NOMO-1 treated with dmso at 0.1 percent for 144 hours (cell line): ENCODE measurements at regions not wholly inside any gene's neighbourhood (a gene's known extent, or its start where the extent isn't known, plus 50 kb on each side); places are given as distances from the start of the nearest gene placed in this dataset.

ENCODE experiments used
- DNase-seq: peaks from one replicate; lab custom pipeline; 2025; ENCODE audit not compliant: unreplicated experiment; lab: John Stamatoyannopoulos, UW

DNA sequence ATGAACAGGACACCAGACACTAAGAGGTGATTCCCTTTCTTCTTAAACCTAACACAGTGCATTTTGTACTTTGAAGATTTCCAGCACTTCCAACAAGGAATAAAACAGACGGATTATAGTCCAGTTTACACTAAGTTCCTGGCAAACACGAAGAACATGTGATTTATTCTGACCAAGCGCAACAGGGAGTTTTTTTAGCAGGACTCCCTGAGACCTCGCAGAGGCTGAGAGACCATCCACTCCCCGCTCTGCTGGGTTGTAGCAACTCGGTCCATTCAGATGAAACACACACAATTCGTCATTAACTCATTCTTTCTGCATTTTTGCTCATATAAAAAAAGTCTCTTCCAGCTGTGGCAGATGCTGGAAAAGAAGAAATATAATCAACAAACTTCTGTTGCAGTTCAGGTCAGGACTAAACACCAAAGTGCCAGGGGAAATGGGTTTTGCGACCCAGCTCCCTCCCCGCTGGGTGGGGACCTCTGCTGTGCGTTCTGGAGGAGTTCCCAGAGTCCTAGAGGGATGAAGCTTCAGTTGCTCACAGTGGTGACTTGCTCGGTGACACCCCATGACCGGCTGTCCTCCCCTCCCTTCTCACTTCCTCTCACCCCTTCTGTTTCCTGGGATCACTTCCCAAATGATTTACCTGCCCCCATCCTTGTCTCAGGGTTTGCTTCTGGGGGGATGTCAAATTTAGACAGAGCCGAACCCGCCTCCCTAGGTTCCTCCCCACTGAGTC lies 52.5 kb downstream of the KCNF1 start:
- DNase-seq, result no peak

DNA sequence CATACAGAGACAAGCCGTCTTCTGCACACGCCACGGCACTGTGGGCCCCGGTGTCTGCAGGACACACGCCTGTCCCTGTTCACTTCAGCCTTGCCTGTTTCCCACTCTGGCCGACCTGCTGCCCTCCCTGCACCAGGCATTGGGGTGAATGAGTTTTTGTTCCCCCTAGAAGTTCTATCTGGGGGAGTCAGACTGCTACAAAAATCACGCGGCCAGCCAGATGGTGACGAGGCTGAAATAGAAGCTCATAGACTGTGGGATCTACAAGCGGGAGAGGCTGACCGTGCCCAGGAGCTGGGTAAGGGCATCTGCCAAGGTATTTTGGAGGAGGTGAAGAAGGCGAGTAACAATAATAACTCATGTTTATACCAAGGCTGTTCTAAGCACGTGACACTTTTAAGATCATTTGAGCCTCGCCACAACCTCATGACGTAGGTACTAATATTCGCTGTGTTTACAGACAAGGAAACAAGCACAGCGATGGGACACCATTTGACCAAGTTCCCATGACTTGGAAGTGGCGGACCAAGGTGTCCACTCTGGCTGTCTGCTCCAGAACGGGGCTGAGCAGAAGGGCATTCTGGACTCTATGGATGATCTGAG lies 53.6 kb downstream of the KCNF1 start:
- DNase-seq, result no peak

DNA sequence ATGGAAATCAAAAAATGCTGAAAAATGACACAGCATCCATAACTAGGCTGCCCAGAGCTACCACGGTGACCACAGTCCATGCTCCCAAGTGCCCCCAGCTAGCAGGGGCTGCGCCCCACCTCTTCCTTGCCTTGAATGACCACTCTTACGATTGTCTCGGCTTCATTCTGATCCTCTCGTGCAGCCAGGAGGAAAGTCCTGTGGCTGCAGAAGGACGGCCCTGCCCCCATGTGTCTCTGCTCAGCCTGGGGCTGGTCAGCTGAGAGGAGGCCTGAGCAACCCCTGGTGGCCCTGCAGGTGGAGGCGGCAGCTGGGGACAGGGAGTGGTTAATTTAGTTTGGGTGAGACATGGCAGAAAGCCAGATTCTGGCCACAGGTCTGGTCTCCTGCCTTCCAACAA lies 54.3 kb downstream of the KCNF1 start:
- no peak for DNase-seq

DNA sequence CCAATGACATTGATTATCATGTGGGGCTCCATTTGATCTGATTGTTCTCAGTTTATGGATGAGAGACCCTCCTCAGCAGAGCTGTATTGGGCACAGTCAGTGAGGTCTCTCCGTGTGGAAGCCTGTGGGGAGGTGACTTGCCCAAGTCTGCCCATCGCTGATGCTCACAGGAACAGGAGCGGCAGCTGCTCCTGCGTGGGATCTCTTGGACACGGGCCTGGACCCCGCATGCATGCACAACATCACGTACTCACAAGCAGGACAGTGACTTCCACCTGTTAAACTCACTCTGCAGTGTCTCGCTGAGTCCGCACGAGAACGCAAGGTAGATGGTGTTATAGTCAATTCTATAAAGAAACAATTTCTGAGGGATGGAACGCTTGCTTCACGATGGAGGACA lies 55.0 kb downstream of the KCNF1 start:
- DNase-seq, result no peak

DNA sequence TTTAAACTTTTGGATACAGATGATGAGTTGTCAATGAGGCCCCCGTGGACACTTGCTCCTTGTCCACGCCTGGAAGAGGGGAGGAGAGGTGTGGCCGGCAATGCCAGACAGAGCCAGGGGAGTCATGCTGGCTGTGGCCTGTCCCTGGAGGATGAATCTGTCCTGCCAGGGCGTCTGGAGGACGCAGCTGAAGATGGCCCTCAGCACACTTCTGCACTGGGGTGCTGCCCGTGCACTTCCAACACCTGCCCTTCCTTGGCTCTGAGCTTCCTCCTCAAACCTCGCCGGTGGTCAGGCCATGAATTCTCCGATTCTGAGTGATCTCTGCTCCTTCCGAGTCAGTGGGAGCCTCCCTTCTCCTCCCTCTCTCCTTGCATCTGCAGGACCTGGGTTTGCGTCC lies 56.4 kb downstream of the KCNF1 start:
- no peak for DNase-seq

DNA sequence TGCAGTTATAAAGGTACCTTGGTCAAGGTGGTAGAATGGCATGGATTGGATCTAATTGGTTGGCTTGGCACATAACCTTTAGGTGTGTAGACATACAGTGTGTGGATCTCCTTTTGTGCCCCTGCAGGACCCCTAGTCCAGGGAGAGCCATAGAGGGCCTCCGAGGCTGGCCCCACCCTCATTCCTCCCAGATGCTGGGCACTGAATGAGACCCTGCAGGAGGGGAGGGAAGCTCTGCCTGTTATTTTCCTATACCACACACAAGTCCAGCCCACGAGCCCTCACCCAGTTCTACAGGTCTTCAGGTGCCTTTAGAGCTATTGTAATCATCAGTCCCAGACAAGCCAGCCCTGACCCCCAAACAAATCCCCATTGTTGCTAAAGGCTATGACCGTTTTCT lies 58.9 kb downstream of the KCNF1 start:
- no peak for DNase-seq

DNA sequence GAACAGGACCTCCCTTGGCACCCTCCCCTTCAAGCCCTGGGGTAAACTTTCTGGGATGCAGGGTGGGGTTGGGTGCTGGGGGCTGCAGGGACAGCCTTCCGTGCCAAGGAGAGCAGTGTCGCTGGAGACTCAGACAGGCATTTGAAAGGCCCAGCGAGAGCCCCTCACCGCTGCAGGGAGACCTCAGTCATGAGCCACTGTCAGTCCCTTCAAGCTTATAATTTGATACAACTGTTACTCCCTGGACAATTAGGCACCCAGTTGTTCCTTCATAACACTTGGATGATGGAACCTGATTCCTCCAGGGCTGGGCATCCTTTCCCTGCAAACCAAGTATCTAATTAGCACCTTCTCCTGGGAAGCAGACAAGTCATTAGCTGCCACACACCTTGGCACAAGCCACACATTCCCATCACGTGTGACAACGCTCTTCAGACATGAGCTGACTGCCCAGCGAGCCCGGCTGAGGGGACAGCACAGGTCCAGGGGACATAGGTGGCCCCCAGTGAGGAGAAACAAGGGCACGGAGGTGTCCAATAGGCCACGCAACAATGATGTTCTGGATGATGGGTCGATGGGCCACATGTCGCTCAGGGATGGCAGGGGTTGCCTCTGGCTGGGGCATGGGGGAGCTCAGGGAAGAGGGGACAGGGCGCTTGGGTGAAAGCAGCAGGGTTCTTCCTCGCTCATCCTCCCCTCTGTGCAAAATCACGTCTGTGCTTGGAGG lies 59.6 kb downstream of the KCNF1 start:
- no peak for DNase-seq

DNA sequence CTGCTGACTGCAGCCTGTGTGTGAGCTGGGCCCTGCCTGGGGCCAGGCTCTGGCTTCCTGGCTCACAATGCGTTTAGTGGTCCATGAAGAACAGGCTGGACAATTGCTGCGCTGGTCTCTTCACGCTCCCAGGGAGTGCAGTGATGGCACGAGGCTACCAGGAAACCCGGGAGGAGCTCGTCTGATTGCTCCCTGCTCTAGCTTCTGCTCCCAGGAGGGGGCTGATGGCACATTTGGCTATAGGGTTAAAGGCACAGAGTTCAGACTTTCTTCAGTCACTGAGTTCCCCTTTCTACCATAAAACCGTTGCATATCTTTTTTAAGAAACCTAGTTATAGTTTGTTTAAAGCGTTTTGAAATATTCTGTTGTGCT lies 60.1 kb downstream of the KCNF1 start:
- peak; percentile 84 for DNase-seq

DNA sequence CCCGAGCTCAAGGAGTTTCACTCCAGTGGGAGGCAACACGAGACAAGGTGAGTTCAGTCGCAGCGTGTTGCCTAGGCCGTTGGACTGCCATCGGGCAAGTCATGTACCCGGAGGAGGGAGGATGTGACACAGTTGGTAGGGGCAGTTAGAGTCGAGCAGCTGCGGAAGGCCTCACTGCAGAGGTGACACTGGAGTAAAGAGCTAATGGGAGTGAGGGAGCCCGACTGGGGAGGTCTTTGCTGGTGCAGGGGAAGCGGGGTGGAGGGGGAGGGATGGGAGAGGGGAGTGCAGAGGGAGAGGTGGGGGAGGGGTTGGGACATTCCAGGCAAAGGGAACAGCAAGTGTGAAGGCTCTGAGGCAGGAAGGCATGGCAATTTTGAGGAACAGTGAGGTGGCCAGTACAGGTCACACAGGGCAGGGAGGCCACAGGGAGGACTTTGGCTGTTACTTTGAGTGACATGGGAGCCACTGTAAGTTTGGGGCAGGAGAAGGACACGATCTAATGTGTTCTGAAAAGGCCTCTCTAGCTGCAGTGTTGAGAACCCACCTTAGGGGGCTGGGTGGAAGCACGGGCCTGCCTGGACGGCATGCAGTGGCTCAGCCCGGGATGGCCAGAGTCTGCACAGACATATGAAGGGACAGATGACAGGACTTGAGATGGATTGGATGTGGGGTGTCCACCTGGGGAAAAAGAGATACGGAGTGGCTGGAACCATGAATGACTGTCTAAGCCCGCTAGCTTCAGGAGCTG lies 61.1 kb downstream of the KCNF1 start:
- DNase-seq, result no peak

DNA sequence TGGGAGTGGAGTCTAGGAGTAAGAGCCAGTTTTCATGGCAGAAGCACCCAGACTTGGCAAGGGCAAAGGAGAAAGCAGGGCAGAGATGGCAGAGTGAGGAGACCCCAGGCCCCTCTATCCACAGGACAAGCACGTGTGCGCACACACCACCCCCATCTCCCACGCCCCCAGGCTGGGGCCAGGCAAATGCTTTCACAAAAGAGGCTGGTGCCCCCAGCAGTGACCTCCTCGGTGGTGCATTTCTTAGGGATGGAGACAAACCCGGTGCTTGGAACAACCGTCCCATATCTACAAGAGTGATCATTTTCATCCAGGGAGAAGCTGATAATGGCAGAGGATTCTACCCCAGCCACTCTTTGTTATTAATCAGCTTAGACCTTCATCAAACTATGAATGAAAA lies 62.0 kb downstream of the KCNF1 start:
- DNase-seq, result no peak

DNA sequence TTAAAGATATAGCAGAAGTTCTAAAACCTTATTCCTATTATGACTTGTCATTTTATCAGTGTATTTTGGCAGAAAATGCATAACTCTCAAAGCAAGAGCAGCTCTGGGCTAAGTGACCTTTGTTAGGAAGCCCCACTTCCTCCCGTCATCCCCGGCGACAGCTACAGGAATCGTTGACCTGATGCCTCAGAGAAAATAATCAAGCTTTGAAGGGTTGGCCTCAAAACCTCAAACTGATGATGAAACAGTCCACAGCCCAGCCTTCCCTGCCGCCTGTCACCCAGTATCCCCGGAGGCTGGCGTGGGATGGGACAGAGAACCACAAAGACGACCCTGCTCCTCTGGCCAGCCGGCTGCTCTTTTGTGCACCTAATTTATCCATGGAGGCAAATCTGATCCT lies 65.3 kb downstream of the KCNF1 start:
- DNase-seq, result peak; percentile 79

DNA sequence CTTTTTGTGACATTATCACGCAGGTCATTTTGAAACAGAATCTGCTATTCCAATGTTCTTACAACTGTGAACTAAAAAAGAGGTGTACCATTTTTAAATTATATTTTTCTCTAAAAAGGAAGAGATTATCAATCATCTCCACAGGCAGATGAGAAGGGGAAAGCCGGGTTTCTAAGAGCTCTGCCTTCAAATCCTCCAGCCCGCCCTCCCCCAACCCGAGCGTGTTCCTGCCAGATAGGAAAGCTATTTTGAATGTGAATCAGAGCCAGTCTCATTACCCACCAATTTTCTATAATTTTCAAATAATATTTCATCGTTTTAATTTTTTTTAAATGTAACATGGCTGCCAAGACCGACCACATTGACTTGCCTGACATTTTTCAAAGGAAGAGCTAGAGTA lies 65.9 kb downstream of the KCNF1 start:
- no peak for DNase-seq

DNA sequence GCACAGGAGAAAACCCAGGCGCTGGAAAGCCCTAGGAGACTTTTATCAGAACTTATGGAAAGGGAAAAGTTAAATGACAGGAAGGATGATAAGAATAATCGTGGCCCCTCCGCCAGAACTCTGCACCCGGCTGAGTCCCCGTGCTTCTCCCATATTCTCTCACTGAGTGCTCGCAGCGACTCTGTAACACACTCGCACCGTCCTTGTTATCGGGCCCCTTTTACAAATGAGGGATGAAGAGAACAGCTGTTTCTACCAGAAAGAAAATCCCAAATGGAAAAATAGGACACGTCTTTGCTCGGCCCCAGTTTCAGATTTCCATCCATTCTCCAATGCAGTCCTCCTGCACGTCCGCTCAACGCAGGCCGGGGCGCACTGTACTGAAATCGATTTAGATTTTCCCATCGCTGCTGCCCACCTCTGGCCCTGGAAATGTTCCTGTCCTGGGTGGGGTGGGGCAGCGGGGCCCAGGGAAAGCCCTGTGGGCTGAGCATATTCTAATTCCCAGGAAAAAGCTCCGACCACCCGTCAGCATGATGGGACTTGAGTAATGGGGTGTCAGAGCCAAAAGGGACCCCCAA lies 66.4 kb downstream of the KCNF1 start:
- no peak for DNase-seq

DNA sequence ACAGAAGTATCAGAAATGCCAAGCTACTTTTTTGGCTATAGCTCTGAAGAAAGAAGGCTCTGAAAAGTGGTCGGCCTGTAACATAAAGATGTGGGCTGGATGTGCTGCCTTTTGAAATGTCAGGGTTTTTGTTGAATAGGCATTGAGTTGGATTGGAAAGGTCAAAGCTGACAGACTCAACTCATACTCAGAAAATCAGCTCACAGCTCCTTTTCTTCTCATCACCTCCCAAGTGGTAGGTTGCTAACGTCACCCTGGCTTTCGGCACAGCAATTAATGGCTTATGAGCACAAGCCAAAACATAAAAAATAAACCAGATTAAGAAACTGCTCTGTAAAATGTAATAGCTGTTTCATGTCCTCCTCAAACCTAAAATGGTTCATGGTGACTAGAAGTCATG lies 68.3 kb downstream of the KCNF1 start:
- DNase-seq, result no peak

DNA sequence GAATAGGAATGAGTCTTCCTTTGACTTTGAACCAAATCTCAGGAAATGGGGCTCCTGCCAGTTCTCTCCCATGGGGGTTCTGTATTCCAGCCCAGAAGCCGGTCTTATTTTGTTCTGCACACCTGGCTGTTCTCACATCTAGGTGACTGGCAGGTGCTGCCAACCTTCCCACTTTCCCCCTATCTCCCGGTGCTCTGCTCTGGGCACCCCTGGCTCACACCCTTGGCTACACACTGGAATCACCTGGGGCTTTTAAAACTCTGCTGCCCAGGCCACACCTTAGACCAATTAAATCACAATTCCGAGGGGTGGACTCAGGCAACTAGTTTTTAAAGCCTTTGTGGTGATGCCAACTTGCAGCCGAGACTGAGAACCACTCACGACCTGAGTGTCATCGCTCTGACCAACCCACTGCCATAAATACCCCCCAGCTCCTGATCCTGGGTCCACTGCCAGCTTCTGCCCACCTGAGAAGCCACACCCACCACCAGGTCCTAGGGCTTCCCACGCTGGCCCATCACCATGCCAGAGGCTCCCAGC lies 69.2 kb downstream of the KCNF1 start:
- no peak for DNase-seq

DNA sequence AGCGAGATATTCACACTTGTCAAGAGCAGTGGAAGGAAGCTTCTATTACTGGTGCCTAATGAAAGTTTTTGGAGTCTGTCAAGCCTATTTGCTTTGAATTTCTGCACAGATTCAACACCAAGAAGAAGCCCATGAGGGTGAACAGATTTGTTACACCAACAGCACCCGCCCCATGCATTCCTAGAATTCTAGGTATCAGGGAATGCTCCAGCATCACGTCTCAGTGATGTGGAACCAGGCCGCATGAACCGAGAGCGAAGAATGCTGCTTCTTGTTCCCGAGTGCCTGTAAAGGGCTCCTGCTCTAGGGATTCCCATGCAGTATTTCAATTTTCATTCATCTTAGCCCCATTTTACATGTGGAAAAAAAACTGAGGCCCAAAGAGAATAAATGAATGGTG lies 69.7 kb downstream of the KCNF1 start:
- no peak for DNase-seq

DNA sequence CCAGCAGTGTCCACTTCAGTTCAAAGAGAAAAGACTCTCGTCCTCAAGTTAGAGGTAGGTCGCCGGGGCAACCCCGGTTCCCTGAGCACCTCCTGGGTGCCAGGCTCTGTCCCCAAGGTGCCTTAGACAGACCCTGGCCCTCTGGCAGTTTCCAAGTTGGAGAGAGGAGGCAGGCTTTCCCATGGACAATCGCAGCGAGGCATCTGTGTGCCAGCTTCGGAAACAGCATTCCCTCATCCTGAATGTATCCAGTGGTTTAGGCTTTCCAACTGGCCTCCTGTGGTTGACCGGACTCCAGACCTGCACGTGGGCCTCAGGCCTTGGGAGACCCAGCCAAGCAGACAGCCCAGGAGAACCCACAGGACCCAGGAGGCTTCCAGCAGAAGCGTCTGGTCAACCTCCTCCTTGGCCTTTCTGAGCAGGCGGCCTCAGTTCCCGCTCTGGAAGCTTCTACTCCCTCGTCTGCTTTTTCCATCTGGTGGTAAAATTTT lies 70.3 kb downstream of the KCNF1 start:
- no peak for DNase-seq

DNA sequence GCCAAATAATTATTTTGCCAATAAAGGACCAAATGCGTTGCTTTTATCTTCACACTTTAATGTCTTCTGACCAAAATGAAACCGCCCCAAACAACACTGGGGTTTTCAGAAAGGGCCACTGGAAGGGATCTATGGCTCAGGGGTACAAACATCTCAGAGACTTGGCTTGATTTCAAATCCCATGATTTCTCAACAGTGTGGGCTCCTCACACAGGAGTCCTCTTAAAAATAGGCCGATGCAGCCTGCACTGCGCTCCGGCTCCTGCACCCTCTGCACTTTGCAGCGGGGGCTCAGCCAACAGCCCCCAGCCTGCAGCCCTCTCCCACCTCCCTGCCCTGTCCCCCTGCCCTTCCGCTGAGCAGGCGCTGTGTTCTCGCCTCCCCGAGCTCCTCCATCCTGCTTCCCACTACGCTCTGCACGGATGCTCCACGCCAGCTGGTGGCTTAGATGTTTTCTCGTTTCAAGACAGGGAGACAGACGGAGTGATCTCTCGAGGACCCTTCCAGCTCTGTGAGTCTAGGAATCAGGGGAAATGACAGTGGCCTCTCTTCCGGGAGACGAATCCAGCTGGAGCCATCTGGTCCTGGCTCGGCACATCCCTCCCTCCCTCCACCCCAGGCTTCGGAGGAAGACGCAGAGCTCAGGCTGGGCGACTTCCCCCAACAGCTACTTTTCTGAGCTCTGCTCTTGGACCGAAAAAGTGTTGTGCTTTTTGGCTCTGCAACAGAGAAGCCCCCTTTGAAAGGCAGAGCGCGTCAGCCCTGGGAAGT lies 71.4 kb downstream of the KCNF1 start:
- no peak for DNase-seq

DNA sequence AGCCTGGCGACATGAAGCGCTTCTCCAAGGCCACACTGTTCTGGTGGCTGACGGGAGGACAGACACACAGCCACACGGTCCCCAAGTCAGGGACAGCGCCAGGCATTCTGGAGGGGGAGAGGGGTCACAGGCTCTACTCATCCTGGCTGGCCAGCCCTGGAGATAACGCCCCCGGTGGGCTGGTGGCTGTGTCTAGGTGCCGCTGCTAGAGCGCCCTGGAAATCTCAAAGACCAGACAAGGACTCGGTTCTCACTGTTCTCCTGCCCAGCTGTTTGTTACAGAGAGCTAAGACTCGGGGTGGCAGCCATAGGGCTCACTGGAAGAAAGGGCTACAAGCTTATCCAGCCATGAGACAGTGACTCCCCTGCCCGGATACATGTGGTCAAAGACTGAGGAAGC lies 72.0 kb downstream of the KCNF1 start:
- no peak for DNase-seq

DNA sequence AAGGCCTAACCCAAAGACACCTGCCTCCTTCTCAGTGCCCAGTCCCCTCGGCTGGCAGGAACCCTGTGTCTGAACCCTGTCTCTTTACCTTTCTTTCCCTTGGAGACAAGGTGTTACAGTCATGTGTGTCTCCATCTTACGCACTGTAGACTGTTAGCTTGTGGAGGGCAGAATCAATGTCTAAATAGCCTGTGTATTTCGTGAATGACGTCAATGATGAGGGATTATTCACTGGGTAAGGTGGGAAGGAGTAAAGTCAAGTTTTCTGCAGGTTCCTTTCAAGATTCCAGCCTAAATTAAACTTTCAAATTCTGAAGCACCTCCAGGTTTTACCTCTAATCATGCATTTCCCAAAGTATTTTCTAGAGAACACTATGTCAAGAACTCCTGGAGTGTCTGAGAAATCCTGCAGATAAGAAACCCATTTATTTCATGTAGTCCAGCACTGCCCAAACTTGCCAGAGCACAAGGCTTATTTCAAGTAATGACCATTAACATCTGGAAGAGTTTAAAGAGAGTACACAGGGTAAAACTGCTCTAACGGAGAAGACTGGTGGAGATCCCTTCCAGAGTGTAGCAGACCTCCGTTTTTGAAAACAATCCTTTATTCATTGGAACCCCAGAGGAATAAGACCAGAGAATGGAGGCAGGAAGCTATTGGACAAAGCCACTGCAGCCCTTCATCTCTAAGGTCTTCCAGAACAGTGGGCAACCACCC lies 72.8 kb downstream of the KCNF1 start:
- DNase-seq, result no peak
